ENCODE measurements at regions not wholly inside any gene's neighbourhood (a gene's known extent, or its start where the extent isn't known, plus 50 kb on each side); places are given as distances from the start of the nearest gene placed in this dataset.
"Not testable (repeated sequence)": the region's sequence is repeated elsewhere in the genome, so short reads cannot be mapped to it uniquely, and the experiment has no call there.

- H3K27ac ChIP-seq (ENCODE audit: low read depth, low read length); H3K27me3 ChIP-seq (ENCODE audit: control insufficient read depth, insufficient read depth, low read length); H3K36me3 ChIP-seq (ENCODE audit: control insufficient read depth, insufficient read depth, low read length); DNase-seq (ENCODE audit: low read depth in 4 of 6, low spot score in 6 of 6); H3K4me1 ChIP-seq (ENCODE audit: control insufficient read depth, insufficient read depth, low read length); H3K4me3 ChIP-seq (ENCODE audit: low read depth, low read length); H3K9me3 ChIP-seq (ENCODE audit: control insufficient read depth, insufficient read depth, low read length): not testable (repeated sequence)
- 100% methylated on average over 6 of the region's 28 CpGs for WGBS (ENCODE audit: insufficient coverage)
Observed at GRCh38 chr2:132220589-132220988, 58.8 kb upstream of the ANKRD30BL start.

- not testable (repeated sequence) for H3K4me1 ChIP-seq (ENCODE audit: control insufficient read depth, insufficient read depth, low read length); H3K27me3 ChIP-seq (ENCODE audit: control insufficient read depth, insufficient read depth, low read length); DNase-seq (ENCODE audit: low read depth in 4 of 6, low spot score in 6 of 6); H3K27ac ChIP-seq (ENCODE audit: low read depth, low read length); H3K4me3 ChIP-seq (ENCODE audit: low read depth, low read length); H3K36me3 ChIP-seq (ENCODE audit: control insufficient read depth, insufficient read depth, low read length); H3K9me3 ChIP-seq (ENCODE audit: control insufficient read depth, insufficient read depth, low read length)
- WGBS (ENCODE audit: insufficient coverage) = no CpG with 5 or more reads among the region's 30 CpGs
Observed at GRCh38 chr2:132221886-132222285, 60.1 kb upstream of the ANKRD30BL start.

DNA sequence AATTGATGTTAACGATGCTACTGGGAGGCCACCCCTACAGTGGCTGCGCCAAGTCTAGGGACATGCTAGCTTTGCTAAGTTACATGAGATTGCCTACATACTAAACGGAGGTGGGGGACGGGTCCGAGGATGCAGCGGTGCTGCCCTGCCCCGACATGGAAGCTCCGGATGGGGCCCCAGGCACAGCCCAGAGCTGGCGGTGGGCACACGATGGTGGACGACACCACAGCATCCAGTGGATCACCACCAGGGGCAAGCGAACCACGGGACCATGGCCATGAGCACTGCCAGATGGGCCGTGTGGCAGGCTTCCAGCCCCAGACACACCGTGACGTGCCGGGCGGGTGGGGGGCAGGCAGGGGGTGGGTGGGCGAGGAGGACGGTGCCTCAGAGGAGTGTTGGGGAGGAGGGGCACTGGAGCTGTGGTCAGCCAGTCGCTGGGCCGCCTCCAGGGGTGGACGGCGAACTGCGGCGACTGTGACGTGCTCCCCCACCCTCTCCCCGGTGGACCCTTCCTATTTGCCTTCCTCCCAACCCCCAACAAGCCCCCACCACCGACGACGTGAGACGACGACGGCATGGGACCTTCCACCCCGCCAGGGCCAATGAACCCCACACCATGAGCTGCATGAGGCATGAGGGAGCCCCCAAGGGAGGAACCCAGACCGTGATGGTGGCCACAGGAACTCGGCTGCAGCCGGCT is 90.6 kb upstream of the ANKRD30BL start:
- peaks cover 8% of the 10 kb centered on the region for H3K36me3 ChIP-seq (ENCODE audit: control insufficient read depth, insufficient read depth, low read length)
- H3K4me1 ChIP-seq (ENCODE audit: control insufficient read depth, insufficient read depth, low read length) = peaks cover 9% of the 10 kb centered on the region
- no peak overlapping the region for H3K27ac ChIP-seq (ENCODE audit: low read depth, low read length)
- peaks cover 8% of the 10 kb centered on the region for H3K27me3 ChIP-seq (ENCODE audit: control insufficient read depth, insufficient read depth, low read length)
- peaks cover 4% of the 10 kb centered on the region for H3K9me3 ChIP-seq (ENCODE audit: control insufficient read depth, insufficient read depth, low read length)
- no peak overlapping the region for H3K4me3 ChIP-seq (ENCODE audit: low read depth, low read length)
- DNase-seq (ENCODE audit: low read depth in 4 of 6, low spot score in 6 of 6) = no peak
- WGBS (ENCODE audit: insufficient coverage) = 97% methylated on average over 21 of the region's 38 CpGs

DNA sequence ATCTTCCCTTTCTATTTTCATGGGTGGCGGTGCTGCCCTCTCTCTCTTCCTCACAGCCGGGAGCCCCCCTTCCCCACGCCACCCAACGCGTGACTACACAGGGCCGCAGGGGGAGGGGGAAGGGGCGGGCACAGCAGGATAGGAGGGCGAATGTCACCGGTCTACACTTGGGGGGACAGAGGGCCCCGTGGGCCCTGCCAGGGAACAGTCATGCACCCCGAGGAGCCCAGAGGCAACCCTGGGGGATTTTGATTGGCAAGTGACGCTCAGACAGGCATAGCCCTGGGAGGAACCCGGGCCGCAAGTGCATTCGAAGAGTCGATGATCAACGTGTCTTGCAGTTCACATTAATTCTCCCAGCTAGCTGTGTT is 91.1 kb upstream of the ANKRD30BL start:
- 98% methylated on average over 12 of the region's 17 CpGs for WGBS (ENCODE audit: insufficient coverage)

GRCh38 chr2:132253496-132254305 is 91.9 kb upstream of the ANKRD30BL start:
- Histone ChIP-seq H3K36me3 (ENCODE audit: control insufficient read depth, insufficient read depth, low read length) (peaks cover 8% of the 10 kb centered on the region), H3K9me3 (ENCODE audit: control insufficient read depth, insufficient read depth, low read length) (peaks cover 4% of the 10 kb centered on the region), H3K27me3 (ENCODE audit: control insufficient read depth, insufficient read depth, low read length) (peaks cover 9% of the 10 kb centered on the region), H3K4me3 (ENCODE audit: low read depth, low read length) (no peak overlapping the region), H3K27ac (ENCODE audit: low read depth, low read length) (no peak overlapping the region), H3K4me1 (ENCODE audit: control insufficient read depth, insufficient read depth, low read length) (peaks cover 18% of the 10 kb centered on the region)
- no peak for DNase-seq (ENCODE audit: low read depth in 4 of 6, low spot score in 6 of 6)
- WGBS (ENCODE audit: insufficient coverage) = 98% methylated on average over 47 of the region's 50 CpGs

More for the DNA sequence above, 91.1 kb upstream of the ANKRD30BL start:
- DNase-seq (ENCODE audit: low read depth in 4 of 6, low spot score in 6 of 6) = no peak
- no peak overlapping the region for H3K27ac ChIP-seq (ENCODE audit: low read depth, low read length)
- H3K4me1 ChIP-seq (ENCODE audit: control insufficient read depth, insufficient read depth, low read length) = peaks cover 12% of the 10 kb centered on the region
- H3K27me3 ChIP-seq (ENCODE audit: control insufficient read depth, insufficient read depth, low read length) = peaks cover 9% of the 10 kb centered on the region
- peaks cover 4% of the 10 kb centered on the region for H3K9me3 ChIP-seq (ENCODE audit: control insufficient read depth, insufficient read depth, low read length)
- no peak overlapping the region for H3K4me3 ChIP-seq (ENCODE audit: low read depth, low read length)
- H3K36me3 ChIP-seq (ENCODE audit: control insufficient read depth, insufficient read depth, low read length) = peaks cover 8% of the 10 kb centered on the region

DNA sequence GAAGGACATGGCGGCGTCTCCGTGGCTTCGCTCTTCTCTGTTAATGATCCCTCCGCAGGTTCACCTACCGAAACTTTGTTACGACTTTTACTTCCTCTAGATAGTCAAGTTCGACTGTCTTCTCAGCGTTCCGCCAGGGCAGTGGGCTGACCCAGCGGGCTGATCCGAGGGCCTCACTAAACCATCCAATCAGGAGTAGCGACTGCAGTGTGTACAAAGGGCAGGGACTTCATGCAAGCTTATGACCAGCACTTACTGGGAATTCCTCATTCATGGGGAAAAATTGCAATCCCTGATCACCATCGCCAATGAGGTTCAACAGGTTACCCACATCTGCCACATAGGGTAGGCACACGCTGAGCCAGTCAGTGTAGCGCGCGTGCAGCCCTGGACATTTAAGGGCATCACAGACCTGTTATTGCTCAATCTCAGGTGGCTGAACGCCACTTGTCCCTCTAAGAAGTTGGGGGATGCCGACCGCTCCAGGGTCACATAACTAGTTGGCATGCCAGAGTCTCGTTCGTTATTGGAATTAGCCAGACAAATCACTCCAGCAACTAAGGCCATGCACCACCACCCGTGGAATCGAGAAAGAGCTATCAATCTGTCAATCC is 92.7 kb upstream of the ANKRD30BL start:
- H3K4me3 ChIP-seq (ENCODE audit: low read depth, low read length); H3K27me3 ChIP-seq (ENCODE audit: control insufficient read depth, insufficient read depth, low read length); H3K36me3 ChIP-seq (ENCODE audit: control insufficient read depth, insufficient read depth, low read length); H3K9me3 ChIP-seq (ENCODE audit: control insufficient read depth, insufficient read depth, low read length); H3K27ac ChIP-seq (ENCODE audit: low read depth, low read length); DNase-seq (ENCODE audit: low read depth in 4 of 6, low spot score in 6 of 6): not testable (repeated sequence)
- H3K4me1 ChIP-seq (ENCODE audit: control insufficient read depth, insufficient read depth, low read length) = peaks cover 18% of the 10 kb centered on the region
- 97% methylated on average over 21 of the region's 25 CpGs for WGBS (ENCODE audit: insufficient coverage)

DNA sequence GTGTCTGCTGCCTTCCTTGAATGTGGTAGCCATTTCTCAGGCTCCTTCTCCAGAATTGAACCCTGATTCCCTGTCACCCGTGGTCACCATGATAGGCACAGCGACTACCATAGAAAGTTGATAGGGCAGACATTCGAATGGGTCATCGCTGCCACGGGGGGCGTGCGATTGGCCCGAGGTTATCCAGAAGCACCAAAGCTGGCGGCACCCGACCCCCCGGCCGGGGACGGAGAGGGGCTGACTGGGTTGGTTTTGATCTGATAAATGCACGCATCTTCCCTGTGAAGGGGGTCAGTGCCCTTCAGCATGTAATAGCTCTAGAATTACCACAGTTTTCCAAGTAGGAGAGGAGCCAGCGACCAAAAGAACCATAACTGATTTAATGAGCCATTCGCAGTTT is 94.0 kb upstream of the ANKRD30BL start:
- H3K4me3 ChIP-seq (ENCODE audit: low read depth, low read length) = no peak overlapping the region
- H3K4me1 ChIP-seq (ENCODE audit: control insufficient read depth, insufficient read depth, low read length) = peaks cover 18% of the 10 kb centered on the region
- WGBS (ENCODE audit: insufficient coverage) = 97% methylated on average over 10 of the region's 16 CpGs
- no peak for DNase-seq (ENCODE audit: low read depth in 4 of 6, low spot score in 6 of 6)
- H3K9me3 ChIP-seq (ENCODE audit: control insufficient read depth, insufficient read depth, low read length) = peaks cover 4% of the 10 kb centered on the region
- peaks cover 8% of the 10 kb centered on the region for H3K36me3 ChIP-seq (ENCODE audit: control insufficient read depth, insufficient read depth, low read length)
- H3K27ac ChIP-seq (ENCODE audit: low read depth, low read length) = no peak overlapping the region
- peaks cover 9% of the 10 kb centered on the region for H3K27me3 ChIP-seq (ENCODE audit: control insufficient read depth, insufficient read depth, low read length)

GRCh38 chr2:132256251-132256902 is 94.6 kb upstream of the ANKRD30BL start:
- peaks cover 4% of the 10 kb centered on the region for H3K9me3 ChIP-seq (ENCODE audit: control insufficient read depth, insufficient read depth, low read length)
- no peak overlapping the region for H3K27ac ChIP-seq (ENCODE audit: low read depth, low read length)
- H3K4me1 ChIP-seq (ENCODE audit: control insufficient read depth, insufficient read depth, low read length) = peaks cover 18% of the 10 kb centered on the region
- H3K4me3 ChIP-seq (ENCODE audit: low read depth, low read length) = no peak overlapping the region
- 25% methylated on average over 58 of the region's 68 CpGs for WGBS (ENCODE audit: insufficient coverage)
- peaks cover 8% of the 10 kb centered on the region for H3K36me3 ChIP-seq (ENCODE audit: control insufficient read depth, insufficient read depth, low read length)
- H3K27me3 ChIP-seq (ENCODE audit: control insufficient read depth, insufficient read depth, low read length) = peaks cover 9% of the 10 kb centered on the region
- no peak for DNase-seq (ENCODE audit: low read depth in 4 of 6, low spot score in 6 of 6)

DNA sequence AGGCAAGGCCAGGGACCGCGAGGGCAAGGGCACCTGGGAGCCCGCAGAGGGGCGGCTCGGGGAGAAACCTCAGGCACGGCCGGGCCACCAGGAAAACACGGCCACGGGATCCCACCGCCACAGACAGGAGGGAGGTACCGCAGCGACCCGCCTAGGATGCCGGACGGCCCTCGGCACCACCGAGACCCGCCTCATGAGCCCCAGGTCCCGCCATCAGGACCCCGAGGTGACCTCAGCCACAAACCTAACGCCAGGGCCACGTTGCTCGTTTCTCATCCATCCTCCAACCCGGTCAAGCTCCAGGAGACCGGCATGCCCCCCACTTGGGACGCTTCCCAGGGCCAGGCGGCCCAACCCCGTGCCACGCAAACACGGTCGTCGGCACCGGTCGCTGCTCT is 95.2 kb upstream of the ANKRD30BL start:
- not testable (repeated sequence) for H3K9me3 ChIP-seq (ENCODE audit: control insufficient read depth, insufficient read depth, low read length); DNase-seq (ENCODE audit: low read depth in 4 of 6, low spot score in 6 of 6); H3K36me3 ChIP-seq (ENCODE audit: control insufficient read depth, insufficient read depth, low read length); H3K27ac ChIP-seq (ENCODE audit: low read depth, low read length); H3K27me3 ChIP-seq (ENCODE audit: control insufficient read depth, insufficient read depth, low read length)
- peaks cover 18% of the 10 kb centered on the region for H3K4me1 ChIP-seq (ENCODE audit: control insufficient read depth, insufficient read depth, low read length)
- WGBS (ENCODE audit: insufficient coverage) = 3% methylated on average over 34 of the region's 34 CpGs
- H3K4me3 ChIP-seq (ENCODE audit: low read depth, low read length) = peak overlapping the region; percentile 41
